GM19240 (cell line): ENCODE measurements at regions not wholly inside any gene's neighbourhood (a gene's known extent, or its start where the extent isn't known, plus 50 kb on each side); places are given as distances from the start of the nearest gene placed in this dataset.

Experiments used
- DNase-seq: peaks from one replicate; pipeline ENCODE4 v3.0.0; 2011; ENCODE audit warnings: low spot score; ENCODE audit not compliant: insufficient read length

- DNase-seq: no peak
Measured at GRCh38 chr18:11322006-11322405, 172.6 kb upstream of the PIEZO2 start.

GRCh38 chr18:11320986-11321385, 171.6 kb upstream of the PIEZO2 start:
- DNase-seq: no peak

- DNase-seq: no peak
Measured at GRCh38 chr18:11316546-11316945, 167.2 kb upstream of the PIEZO2 start.

GRCh38 chr18:11310476-11311086, 161.2 kb upstream of the PIEZO2 start:
- DNase-seq: no peak

GRCh38 chr18:11309172-11309571, 159.8 kb upstream of the PIEZO2 start:
- no peak for DNase-seq

- DNase-seq: no peak
Measured at GRCh38 chr18:11308499-11308898, 159.1 kb upstream of the PIEZO2 start.

GRCh38 chr18:11307716-11308115, 158.3 kb upstream of the PIEZO2 start:
- DNase-seq: no peak

GRCh38 chr18:11305507-11305906, 156.1 kb upstream of the PIEZO2 start:
- no peak for DNase-seq

GRCh38 chr18:11304928-11305327, 155.6 kb upstream of the PIEZO2 start:
- DNase-seq: no peak

GRCh38 chr18:11296946-11297345, 147.6 kb upstream of the PIEZO2 start:
- no peak for DNase-seq

- no peak for DNase-seq
Measured at GRCh38 chr18:11293794-11294193, 144.4 kb upstream of the PIEZO2 start.

GRCh38 chr18:11290786-11291185, 141.4 kb upstream of the PIEZO2 start:
- no peak for DNase-seq

GRCh38 chr18:11289248-11289647, 139.9 kb upstream of the PIEZO2 start:
- no peak for DNase-seq

GRCh38 chr18:11288401-11288800, 139.0 kb upstream of the PIEZO2 start:
- no peak for DNase-seq

GRCh38 chr18:11286431-11286830, 137.1 kb upstream of the PIEZO2 start:
- DNase-seq: no peak

GRCh38 chr18:11284811-11285210, 135.4 kb upstream of the PIEZO2 start:
- no peak for DNase-seq

GRCh38 chr18:11284349-11284748, 135.0 kb upstream of the PIEZO2 start:
- DNase-seq: no peak

GRCh38 chr18:11283479-11284161, 134.3 kb upstream of the PIEZO2 start:
- no peak for DNase-seq

GRCh38 chr18:11279461-11279860, 130.1 kb upstream of the PIEZO2 start:
- DNase-seq: no peak

- DNase-seq: no peak
Measured at GRCh38 chr18:11276678-11277077, 127.3 kb upstream of the PIEZO2 start.

- no peak for DNase-seq
Measured at GRCh38 chr18:11274144-11274794, 124.9 kb upstream of the PIEZO2 start.

GRCh38 chr18:11272516-11272915, 123.1 kb upstream of the PIEZO2 start:
- DNase-seq: no peak

- DNase-seq: no peak
Measured at GRCh38 chr18:11271954-11272353, 122.6 kb upstream of the PIEZO2 start.
